ENCODE measurements at regions not wholly inside any gene's neighbourhood (a gene's known extent, or its start where the extent isn't known, plus 50 kb on each side); places are given as distances from the start of the nearest gene placed in this dataset.

DNA sequence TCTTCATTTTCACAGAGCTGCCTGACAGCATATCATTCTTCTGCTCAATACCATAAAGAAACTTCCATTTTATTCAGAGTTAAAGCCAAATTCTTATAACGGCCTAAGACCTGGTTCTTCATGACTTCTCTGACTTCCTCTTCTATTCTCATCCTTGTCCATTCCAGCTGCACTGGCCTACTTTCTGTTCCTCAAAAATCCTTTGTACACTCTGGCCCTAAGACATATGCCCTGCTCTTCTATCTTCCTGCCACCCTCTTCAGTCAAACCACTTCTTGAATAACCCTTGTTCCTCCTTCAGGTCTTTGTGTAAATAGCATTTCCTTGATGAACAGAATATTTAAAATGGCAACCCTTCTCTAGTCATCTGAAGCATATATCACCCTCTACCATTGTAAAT lies 1338.7 kb upstream of the ADGRL2 start:
- no peak overlapping the region for H3K27ac ChIP-seq
- WGBS, 2 donors, result 71 to 84% methylated on average over 1 of the region's 1 CpG
- no peak for DNase-seq
- peaks cover 0 to 10% (median 0%) of the 10 kb centered on the region in 11 donors for H3K9me3 ChIP-seq
- H3K4me3 ChIP-seq, result no peak overlapping the region
- intact Hi-C loops (cut with DNase I), result no loop called here
- no peaks in the 10 kb centered on the region for H3K36me3 ChIP-seq
- no peaks in the 10 kb centered on the region for H3K4me1 ChIP-seq
- peak in 1 of 8 donors; percentile 29 for ATAC-seq
- no peaks in the 10 kb centered on the region for H3K27me3 ChIP-seq
- TF ChIP-seq, protein P1, sequence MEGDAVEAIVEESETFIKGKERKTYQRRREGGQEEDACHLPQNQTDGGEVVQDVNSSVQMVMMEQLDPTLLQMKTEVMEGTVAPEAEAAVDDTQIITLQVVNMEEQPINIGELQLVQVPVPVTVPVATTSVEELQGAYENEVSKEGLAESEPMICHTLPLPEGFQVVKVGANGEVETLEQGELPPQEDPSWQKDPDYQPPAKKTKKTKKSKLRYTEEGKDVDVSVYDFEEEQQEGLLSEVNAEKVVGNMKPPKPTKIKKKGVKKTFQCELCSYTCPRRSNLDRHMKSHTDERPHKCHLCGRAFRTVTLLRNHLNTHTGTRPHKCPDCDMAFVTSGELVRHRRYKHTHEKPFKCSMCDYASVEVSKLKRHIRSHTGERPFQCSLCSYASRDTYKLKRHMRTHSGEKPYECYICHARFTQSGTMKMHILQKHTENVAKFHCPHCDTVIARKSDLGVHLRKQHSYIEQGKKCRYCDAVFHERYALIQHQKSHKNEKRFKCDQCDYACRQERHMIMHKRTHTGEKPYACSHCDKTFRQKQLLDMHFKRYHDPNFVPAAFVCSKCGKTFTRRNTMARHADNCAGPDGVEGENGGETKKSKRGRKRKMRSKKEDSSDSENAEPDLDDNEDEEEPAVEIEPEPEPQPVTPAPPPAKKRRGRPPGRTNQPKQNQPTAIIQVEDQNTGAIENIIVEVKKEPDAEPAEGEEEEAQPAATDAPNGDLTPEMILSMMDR (IDR thresholded peaks at IDR 0.05), result no peak

DNA sequence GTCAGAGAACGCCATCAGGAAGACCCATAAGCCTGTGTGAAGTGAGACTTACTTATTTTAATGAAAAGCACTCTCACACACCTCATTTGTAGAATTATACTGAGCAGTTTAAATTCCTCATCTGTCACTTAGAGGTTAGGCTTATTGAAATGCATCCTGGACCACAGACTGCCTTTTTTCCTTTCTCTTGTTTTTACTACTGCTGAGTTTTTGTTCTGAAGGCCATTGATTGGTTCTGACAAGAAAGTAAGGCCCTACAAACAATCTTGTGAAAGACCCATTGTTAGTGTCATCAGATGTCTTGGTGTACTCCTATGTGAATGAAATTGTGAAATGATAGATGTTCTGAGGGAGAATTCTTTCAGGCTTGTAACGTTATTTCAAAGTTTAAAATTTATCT lies 1343.3 kb upstream of the ADGRL2 start:
- TF ChIP-seq, protein P1 (IDR thresholded peaks at IDR 0.05), result no peak
- Histone ChIP-seq H3K4me1 (no peaks in the 10 kb centered on the region), H3K36me3 (no peaks in the 10 kb centered on the region), H3K27ac (no peak overlapping the region), H3K4me3 (no peak overlapping the region), H3K27me3 (no peaks in the 10 kb centered on the region), H3K9me3 (peaks cover 0 to 10% (median 0%) of the 10 kb centered on the region in 11 donors)
- DNase-seq, result no peak
- ATAC-seq, result no peak
- intact Hi-C loops (cut with DNase I), result no loop called here
- WGBS, 2 donors, result 55 to 59% methylated on average over 2 of the region's 2 CpGs

DNA sequence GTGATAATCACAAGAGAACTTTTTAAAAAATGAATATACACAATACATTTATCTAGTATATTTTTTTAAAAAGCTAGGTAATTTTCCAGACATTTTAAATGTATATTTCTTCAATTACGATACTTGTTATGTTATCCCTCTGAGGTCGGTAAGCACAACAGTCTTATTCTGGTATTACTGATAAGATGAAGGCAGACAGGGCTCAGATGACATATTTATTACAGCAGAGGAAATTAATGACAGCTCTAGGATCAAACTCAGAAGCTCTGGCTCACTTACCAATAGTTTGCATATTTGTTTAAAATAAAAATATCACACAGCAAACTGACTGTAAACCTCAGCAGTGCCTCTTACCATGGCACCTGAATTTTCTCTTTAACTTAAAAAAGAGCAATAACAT lies 1347.0 kb upstream of the ADGRL2 start:
- H3K4me1 ChIP-seq, result no peaks in the 10 kb centered on the region
- peaks cover 0 to under 1% (median 0%) of the 10 kb centered on the region in 11 donors for H3K9me3 ChIP-seq
- WGBS, 2 donors, result 41 to 49% methylated on average over 2 of the region's 2 CpGs
- H3K27me3 ChIP-seq, result no peaks in the 10 kb centered on the region
- DNase-seq (no peak), ATAC-seq (no peak)
- H3K4me3 ChIP-seq, result no peak overlapping the region
- H3K27ac ChIP-seq, result no peak overlapping the region
- intact Hi-C loops (cut with DNase I), result no loop called here
- TF ChIP-seq, protein P1 (IDR thresholded peaks at IDR 0.05), result no peak
- no peaks in the 10 kb centered on the region for H3K36me3 ChIP-seq

DNA sequence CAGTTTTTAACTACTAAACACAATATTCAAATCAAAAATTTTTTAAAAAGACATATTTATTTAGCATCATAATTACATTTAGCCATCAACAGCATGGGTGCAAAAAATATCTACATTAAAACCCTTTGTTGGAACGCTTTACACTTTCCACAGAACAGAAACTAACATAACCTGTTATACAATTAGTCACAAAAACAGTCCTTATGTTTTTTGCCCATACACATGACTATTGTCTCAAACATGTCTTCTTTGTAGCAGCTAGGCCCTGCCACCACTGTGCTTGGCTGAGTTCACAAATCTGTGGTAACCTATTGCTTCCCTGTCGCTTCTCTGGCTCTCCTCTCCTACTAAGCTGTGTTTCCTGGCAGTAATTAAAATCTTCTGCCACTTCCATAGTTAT lies 1350.0 kb upstream of the ADGRL2 start:
- no peaks in the 10 kb centered on the region for H3K27me3 ChIP-seq
- WGBS, 2 donors, result 81 to 94% methylated on average over 2 of the region's 2 CpGs
- no peak overlapping the region for H3K4me3 ChIP-seq
- H3K36me3 ChIP-seq, result no peaks in the 10 kb centered on the region
- TF ChIP-seq, protein P1 (IDR thresholded peaks at IDR 0.05), result no peak
- ATAC-seq (no peak), DNase-seq (no peak)
- no peaks in the 10 kb centered on the region for H3K9me3 ChIP-seq
- H3K27ac ChIP-seq, result no peak overlapping the region
- intact Hi-C loops (cut with DNase I), result no loop called here
- H3K4me1 ChIP-seq, result no peaks in the 10 kb centered on the region

DNA sequence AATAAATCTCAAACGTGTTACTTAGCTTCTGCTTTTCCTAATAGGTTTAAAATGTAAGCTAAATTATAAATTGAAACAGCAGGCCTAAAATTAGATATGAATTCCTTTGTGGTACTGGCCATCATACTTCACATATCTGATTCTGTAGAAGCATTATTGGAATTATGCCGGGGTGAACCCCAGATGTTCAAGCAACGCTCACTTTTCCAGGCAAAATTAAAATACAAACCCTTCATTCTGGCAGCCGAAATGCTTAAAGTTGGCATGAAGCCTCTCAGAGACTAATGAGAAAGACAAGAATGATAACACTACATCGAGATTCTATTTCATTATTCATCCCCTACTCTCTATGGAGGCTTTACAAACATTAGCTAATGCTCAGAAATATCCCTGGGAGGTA lies 1352.7 kb upstream of the ADGRL2 start:
- TF ChIP-seq, protein P1 (IDR thresholded peaks at IDR 0.05), result no peak
- no peaks in the 10 kb centered on the region for H3K36me3 ChIP-seq
- H3K9me3 ChIP-seq, result no peaks in the 10 kb centered on the region
- no peak overlapping the region for H3K27ac ChIP-seq
- no peak overlapping the region for H3K4me3 ChIP-seq
- intact Hi-C loops (cut with DNase I), result no loop called here
- WGBS, 2 donors, result 59% methylated on average over 5 of the region's 5 CpGs
- H3K27me3 ChIP-seq, result no peaks in the 10 kb centered on the region
- no peaks in the 10 kb centered on the region for H3K4me1 ChIP-seq
- no peak for DNase-seq
- ATAC-seq, result no peak
